ENCODE measurements at regions not wholly inside any gene's neighbourhood (a gene's known extent, or its start where the extent isn't known, plus 50 kb on each side); places are given as distances from the start of the nearest gene placed in this dataset.

GRCh38 chr15:94600505-94600904 is 369.1 kb downstream of the MCTP2 start:
- Histone ChIP-seq H3K9me3 (no peaks in the 10 kb centered on the region), H3K4me1 (no peaks in the 10 kb centered on the region), H3K27me3 (no peaks in the 10 kb centered on the region), H3K36me3 (replicated peaks in 1 of 2; ENCODE audit: insufficient read depth in 1 of 2, low read depth in 2 of 2) (no peaks in the 10 kb centered on the region), H3K27ac (no peak overlapping the region), H3K4me3 (no peak overlapping the region)
- WGBS, 2 donors, result 58 to 61% methylated on average over 8 of the region's 8 CpGs
- ATAC-seq (no peak), DNase-seq (no peak)
- intact Hi-C loops (cut with DNase I), result no loop called here
- TF ChIP-seq CTCF (IDR thresholded peaks at IDR 0.05) (no peak), POLR2A (IDR thresholded peaks at IDR 0.05) (no peak)

GRCh38 chr15:94602754-94603470 is 371.6 kb downstream of the MCTP2 start:
- no peak overlapping the region for H3K4me3 ChIP-seq
- no peaks in the 10 kb centered on the region for H3K4me1 ChIP-seq
- TF ChIP-seq CTCF (IDR thresholded peaks at IDR 0.05) (no peak), POLR2A (IDR thresholded peaks at IDR 0.05) (no peak)
- intact Hi-C loops (cut with DNase I), result no loop called here
- H3K9me3 ChIP-seq, result no peaks in the 10 kb centered on the region
- no peak overlapping the region for H3K27ac ChIP-seq
- ATAC-seq, result no peak
- WGBS, 2 donors, result 60 to 66% methylated on average over 8 of the region's 8 CpGs
- DNase-seq, result no peak
- H3K27me3 ChIP-seq, result no peaks in the 10 kb centered on the region
- no peaks in the 10 kb centered on the region for H3K36me3 ChIP-seq (replicated peaks in 1 of 2; ENCODE audit: insufficient read depth in 1 of 2, low read depth in 2 of 2)

GRCh38 chr15:94606286-94606685 is 374.9 kb downstream of the MCTP2 start:
- Histone ChIP-seq H3K4me1 (no peaks in the 10 kb centered on the region), H3K27me3 (no peaks in the 10 kb centered on the region), H3K27ac (no peak overlapping the region), H3K36me3 (replicated peaks in 1 of 2; ENCODE audit: insufficient read depth in 1 of 2, low read depth in 2 of 2) (no peaks in the 10 kb centered on the region), H3K9me3 (no peaks in the 10 kb centered on the region), H3K4me3 (no peak overlapping the region)
- ATAC-seq (no peak), DNase-seq (no peak)
- intact Hi-C loops (cut with DNase I), result no loop called here
- TF ChIP-seq CTCF (IDR thresholded peaks at IDR 0.05) (no peak), POLR2A (IDR thresholded peaks at IDR 0.05) (no peak)

- Histone ChIP-seq H3K4me1 (no peaks in the 10 kb centered on the region), H3K27me3 (no peaks in the 10 kb centered on the region), H3K36me3 (replicated peaks in 1 of 2; ENCODE audit: insufficient read depth in 1 of 2, low read depth in 2 of 2) (no peaks in the 10 kb centered on the region), H3K9me3 (no peaks in the 10 kb centered on the region), H3K4me3 (no peak overlapping the region), H3K27ac (no peak overlapping the region)
- WGBS, 2 donors, result 48 to 65% methylated on average over 7 of the region's 7 CpGs
- TF ChIP-seq POLR2A (IDR thresholded peaks at IDR 0.05), result no peak
- no peak for TF ChIP-seq CTCF (IDR thresholded peaks at IDR 0.05)
- intact Hi-C loops (cut with DNase I), result no loop called here
- DNase-seq (peak in 2 of 4 donors; percentile 7 to 17), ATAC-seq (no peak)
Measured at GRCh38 chr15:94607176-94607654, 375.9 kb downstream of the MCTP2 start.

GRCh38 chr15:94610069-94610468 is 378.7 kb downstream of the MCTP2 start:
- Histone ChIP-seq H3K27ac (no peak overlapping the region), H3K4me3 (no peak overlapping the region), H3K4me1 (no peaks in the 10 kb centered on the region), H3K9me3 (no peaks in the 10 kb centered on the region), H3K36me3 (replicated peaks in 1 of 2; ENCODE audit: insufficient read depth in 1 of 2, low read depth in 2 of 2) (no peaks in the 10 kb centered on the region), H3K27me3 (no peaks in the 10 kb centered on the region)
- no peak for TF ChIP-seq POLR2A (IDR thresholded peaks at IDR 0.05)
- no peak for TF ChIP-seq CTCF (IDR thresholded peaks at IDR 0.05)
- intact Hi-C loops (cut with DNase I), result no loop called here
- DNase-seq (no peak), ATAC-seq (no peak)
- WGBS, 2 donors, result 33 to 39% methylated on average over 2 of the region's 2 CpGs

Measured in body of pancreas (tissue), 4 donors.